HG03064 (cell line): ENCODE measurements at regions not wholly inside any gene's neighbourhood (a gene's known extent, or its start where the extent isn't known, plus 50 kb on each side); places are given as distances from the start of the nearest gene placed in this dataset.

Experiments used
- ATAC-seq: cut with Tn5 transposase; IDR thresholded peaks from one replicate; pipeline ENCODE4 v1.9.1; 2021; ENCODE audit warnings: low read depth; ENCODE audit not compliant: unreplicated experiment

GRCh38 chr22:48594016-48594756 lies 1233.5 kb downstream of the BRD1 start:
- no peak for ATAC-seq

- ATAC-seq: no peak
These were observed 1234.1 kb downstream of the BRD1 start for GRCh38 chr22:48593551-48593950.

GRCh38 chr22:48592931-48593330 lies 1234.7 kb downstream of the BRD1 start:
- no peak for ATAC-seq

DNA sequence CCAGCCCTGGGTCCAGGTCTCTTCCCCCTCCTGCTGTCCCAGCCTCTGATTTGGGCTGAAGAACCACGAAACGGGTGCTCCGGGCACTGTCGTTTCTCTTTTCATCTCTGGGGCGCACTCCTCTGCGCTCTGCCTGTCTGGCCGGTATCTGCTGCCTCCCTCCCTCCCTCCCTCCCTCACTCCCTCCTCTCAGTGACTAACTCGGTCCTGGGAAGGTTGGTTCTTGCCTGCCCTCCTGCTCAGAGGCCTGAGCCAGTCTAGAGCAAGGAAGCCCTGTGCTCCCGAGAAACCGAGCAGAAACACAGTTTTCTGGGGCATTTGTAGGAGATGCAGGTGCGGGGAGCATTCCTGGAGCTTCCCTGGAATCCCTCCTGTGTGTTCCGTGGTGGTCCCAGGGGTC lies 1235.2 kb downstream of the BRD1 start:
- no peak for ATAC-seq

GRCh38 chr22:48592066-48592345 lies 1235.7 kb downstream of the BRD1 start:
- no peak for ATAC-seq

- ATAC-seq: no peak
These were observed 1236.2 kb downstream of the BRD1 start for GRCh38 chr22:48591286-48592065.

GRCh38 chr22:48589901-48590300 lies 1237.8 kb downstream of the BRD1 start:
- ATAC-seq: no peak

DNA sequence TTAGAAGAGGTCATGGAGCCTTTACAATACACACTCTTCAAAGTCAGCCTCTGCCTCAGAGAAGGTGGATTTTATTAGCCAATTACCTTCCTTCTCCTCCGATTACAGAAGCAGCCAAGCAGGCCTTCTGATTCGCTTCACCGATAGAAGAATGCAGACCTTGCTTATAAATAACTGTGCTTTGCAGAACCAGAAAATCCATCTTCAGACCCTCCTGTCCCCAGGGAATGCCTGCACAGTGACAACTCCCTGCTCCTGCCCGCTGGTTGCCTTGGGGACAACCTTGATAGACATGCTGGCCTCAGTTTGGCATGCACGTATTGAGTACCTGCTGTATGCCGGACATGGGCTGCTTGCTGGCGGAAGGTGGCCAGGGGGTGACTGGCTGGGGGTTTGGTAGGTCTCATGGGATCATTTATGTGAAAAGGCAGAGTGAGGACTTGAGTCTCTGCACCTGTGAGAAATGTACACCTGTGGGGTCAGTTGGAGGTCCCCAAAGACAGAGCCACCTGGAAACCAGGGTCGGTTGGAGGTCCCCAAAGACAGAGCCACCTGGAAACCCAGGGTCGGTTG lies 1238.7 kb downstream of the BRD1 start:
- ATAC-seq: no peak

- ATAC-seq: no peak
These were observed 1239.4 kb downstream of the BRD1 start for GRCh38 chr22:48588151-48588877.

GRCh38 chr22:48587236-48587865 lies 1240.3 kb downstream of the BRD1 start:
- ATAC-seq: no peak

DNA sequence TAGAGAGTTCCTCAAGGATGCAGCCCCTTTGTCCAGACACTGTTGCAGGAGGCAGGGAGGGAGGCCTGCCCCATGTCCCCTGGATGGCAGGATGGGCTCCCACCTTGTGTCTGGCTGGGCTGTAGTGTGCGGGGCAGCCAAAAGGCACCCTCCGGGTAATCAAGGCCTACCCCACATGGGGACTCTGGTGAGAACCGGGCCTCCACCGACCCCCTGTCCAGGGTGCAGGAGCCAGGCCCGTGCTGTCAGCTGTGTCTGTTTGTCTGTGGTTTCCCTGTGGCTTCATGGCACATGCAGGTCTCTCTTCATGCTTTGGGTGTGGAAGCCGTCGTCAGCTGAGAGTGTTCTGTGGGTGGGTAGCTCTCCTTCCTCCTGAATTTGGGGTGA lies 1240.9 kb downstream of the BRD1 start:
- ATAC-seq: no peak

DNA sequence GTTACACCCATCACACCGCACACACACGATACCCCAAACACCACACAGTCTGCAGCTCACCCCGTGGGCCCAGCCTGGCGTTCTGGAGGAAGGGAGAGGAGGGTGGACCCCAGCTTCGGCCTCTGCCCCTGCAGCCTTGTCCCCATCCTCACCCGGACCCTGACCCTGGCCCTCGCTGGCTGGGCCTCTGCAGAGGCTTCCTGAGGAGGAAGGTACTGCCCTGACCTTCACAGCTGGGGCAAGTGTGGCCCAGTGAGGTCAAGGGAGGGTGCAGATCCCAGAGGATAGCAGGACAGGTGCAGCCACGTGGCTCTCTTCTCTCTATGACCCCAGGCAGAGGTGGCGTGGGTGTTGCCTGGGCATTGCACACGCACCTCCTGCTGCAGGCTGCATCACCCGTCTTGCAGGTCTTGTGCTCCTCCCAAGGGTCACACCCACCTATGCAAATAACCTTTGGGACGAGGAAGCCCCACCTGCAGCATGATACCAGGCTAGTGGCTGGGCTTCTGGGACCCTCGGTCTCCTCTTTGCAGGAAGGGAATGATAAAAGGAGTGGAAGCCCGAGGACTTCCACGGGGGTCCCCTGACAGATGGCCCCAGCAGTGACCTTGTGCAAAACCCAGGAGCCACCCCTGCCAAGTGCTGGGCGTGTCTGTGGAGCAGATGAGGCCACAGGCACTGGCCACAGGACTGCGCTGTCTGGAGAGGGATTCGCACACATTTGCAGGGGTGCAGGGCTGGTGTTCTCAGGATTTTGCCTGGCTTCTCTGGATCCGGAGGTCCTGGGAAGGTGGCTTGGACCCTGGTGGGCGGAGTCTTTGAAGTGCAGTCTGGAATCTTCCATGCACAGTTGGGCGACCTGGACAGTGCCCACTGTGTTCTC lies 1241.5 kb downstream of the BRD1 start:
- no peak for ATAC-seq

DNA sequence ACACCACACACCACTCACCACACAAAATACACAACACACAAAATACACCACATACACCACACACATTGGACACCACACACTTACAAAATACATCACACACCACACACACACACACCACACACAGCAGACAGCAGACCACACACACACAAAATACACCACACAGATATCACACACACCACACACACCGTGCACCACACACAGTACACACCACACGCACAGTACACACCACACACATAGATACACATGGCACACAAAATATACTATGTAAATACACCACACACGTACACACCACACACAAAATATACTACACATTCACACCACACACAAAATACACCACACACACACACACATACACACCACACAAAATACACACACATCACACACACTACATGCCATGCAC lies 1243.5 kb downstream of the BRD1 start:
- no peak for ATAC-seq

DNA sequence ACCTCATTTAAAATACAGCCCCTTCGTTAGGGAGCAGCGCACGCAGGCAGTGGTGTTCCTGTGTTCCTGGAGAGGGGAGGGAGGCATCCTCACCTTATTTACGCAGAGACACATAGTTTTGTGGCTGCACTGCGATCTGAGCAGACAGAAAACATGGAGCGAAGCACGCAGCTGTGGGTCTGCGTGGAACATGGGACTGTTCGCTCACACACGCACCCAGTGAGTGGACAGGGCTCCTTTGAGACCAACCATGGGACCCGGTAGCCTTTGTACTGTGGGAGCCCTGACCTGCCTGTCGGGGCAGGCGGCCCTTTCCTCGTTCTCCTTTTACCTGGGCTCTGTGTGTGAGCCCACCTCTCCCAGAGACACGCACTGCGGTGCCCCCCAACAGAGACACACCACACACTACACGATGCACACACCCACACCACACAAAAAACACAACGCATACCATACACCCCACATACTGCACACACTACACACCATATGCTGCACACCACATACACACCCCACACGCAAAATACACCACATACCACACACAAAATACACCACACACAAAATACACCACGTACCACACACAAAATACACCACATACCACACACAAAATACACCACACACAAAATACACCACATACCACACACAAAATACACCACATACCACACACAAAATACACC lies 1245.7 kb downstream of the BRD1 start:
- ATAC-seq: no peak

DNA sequence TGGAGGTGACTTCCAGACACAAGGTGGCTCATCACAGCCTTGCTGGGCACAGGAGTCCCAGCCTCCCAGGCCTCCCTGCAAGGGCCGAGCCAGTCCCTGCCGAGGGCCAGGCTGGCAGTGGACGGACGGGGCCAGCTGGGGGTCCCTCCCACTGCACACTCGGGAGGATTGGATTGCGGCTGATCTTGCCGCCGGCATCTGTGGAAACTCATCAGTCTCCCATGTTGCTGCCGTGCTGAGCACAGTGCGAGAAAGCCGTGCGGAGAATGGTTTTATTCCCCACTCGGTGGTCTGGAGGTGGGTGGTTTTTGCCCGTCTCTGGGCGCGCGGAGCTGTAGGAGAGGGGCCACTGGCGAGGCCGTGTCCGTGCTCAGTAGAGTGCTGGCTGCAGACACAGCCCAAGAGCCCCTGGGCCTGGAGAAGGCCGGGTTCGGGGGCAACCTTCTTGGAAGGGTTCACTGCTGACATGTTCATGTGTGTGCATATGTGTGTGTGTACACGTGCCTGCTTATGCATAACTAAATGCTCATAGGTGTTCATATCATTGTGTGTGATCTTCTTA lies 1246.4 kb downstream of the BRD1 start:
- ATAC-seq: no peak

DNA sequence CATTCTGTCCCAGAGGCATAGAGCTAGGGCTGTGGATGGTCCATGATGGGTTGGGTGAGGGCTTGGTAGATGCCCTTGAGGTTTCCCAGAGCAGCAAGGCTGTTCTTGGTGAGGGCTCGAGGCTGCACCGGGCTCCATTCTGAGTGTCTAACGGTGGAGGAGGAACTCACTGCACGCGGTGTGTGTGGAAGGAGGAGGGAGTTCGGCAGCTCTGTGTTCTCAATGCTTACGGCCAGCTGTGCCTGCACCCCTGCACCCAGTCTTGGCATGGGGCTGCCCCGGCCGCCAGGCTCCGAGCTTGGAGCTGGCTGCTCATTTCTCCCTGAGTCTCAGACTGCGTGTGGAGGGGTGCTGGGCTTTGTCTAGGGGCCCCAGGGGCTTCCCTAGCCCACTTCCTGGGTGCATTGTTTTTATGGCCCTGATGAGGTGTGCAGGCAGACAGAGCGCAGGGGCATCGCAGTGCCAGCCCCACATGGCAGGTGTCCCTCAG lies 1247.1 kb downstream of the BRD1 start:
- ATAC-seq: no peak

- no peak for ATAC-seq
These were observed 1247.8 kb downstream of the BRD1 start for GRCh38 chr22:48579928-48580309.

- ATAC-seq: no peak
These were observed 1248.4 kb downstream of the BRD1 start for GRCh38 chr22:48579043-48579927.
